Astrocyte (in vitro differentiated cells and primary cell): ENCODE measurements at regions not wholly inside any gene's neighbourhood (a gene's known extent, or its start where the extent isn't known, plus 50 kb on each side); places are given as distances from the start of the nearest gene placed in this dataset.

ENCODE experiments used
- CTCF ChIP-seq: IDR thresholded peaks from 2 replicates; pipeline ENCODE4 v1.5.1; 2011; ENCODE audit warnings: low read depth, mild to moderate bottlenecking, inconsistent platforms, low read length, moderate library complexity; ENCODE audit not compliant: insufficient read depth
- EZH2 ChIP-seq: IDR thresholded peaks from 2 replicates; pipeline ENCODE4 v1.6.1; 2012; ENCODE audit warnings: mild to moderate bottlenecking, low read length, inconsistent platforms; ENCODE audit not compliant: insufficient read depth

- TF ChIP-seq CTCF = no peak
- no peak for TF ChIP-seq EZH2
Measured at GRCh38 chr1:94309829-94310569, 72.6 kb upstream of the ARHGAP29 start.
